GM18868 (cell line): ENCODE measurements at regions not wholly inside any gene's neighbourhood (a gene's known extent, or its start where the extent isn't known, plus 50 kb on each side); places are given as distances from the start of the nearest gene placed in this dataset.
"Not testable (repeated sequence)": the region's sequence is repeated elsewhere in the genome, so short reads cannot be mapped to it uniquely, and the experiment has no call there.

Source experiments
- ATAC-seq: cut with Tn5 transposase; IDR thresholded peaks from one replicate; pipeline ENCODE4 v1.9.1; 2021; ENCODE audit warnings: mild to moderate bottlenecking, moderate library complexity; ENCODE audit not compliant: unreplicated experiment

DNA sequence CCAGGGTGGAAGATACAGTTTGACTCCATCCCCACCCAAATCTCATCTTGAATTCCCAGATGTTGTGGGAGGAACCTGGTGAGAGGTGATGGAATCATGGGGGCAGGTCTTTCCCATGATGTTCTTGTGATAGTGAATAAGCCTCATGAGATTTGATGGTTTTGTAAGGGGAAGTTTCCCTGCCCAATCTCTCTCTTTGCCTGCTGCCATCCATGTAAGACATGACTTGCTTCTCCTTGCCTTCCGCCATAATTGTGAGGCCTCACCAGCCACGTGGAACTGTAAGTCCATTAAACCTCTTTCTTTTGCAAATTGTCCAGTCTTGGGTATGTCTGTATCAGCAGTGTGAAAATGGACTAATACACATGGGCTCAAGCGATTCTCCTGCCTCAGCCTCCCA, 59.4 kb upstream of the LHX5 start:
- ATAC-seq = not testable (repeated sequence)

DNA sequence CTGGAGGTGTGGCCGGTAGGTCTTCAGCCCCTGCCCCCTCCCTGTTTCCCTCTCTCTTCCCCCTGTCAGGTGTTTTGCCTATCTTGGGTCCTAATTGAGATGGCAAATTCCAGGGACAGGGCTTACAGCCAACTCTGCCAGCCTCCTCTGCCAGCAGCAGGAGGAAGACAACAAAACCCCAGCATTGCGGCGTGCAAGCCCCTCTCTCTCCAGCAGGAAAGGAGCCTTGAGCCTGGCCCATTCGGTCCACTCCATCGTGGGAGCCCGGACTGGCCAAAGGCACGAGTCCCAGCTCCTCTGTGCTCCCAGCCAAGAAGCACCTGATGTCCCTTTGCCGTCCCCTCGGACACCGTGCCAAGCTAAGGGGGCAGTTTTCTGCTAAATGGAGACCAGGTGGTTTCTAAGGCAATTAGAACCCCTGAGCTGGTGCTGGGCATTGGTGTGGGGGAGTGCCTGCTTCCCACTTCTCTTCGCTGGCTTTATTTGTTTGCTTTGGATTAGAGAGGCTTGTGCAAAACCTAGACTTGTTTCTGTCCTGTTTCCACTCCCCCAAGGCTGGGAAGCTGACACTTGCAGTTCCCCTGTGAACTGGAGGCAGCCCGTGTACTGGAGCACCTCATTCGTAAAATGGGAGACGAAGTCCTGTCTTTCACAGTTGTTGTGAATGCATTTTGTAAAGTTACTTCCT, 57.1 kb upstream of the LHX5 start:
- no peak for ATAC-seq

DNA sequence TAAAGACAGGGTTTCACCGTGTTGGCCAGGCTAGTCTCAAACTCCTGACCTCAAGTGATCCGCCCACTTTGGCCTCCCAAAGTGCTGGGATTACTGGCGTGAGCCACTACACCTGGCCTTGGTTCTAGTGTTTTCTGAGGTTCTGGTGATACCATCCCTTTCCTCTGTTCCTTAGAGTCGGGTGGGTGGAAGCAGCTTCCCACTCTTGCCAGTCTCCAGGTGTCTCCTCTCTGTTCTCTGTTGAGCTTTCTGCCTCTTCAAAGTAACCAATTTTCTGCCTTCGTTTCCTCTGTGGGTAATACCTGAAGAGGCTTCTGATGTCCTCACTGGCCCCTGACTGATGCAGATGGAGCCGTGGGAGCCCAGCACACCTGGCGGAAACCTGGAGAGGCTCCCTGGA, 53.4 kb upstream of the LHX5 start:
- no peak for ATAC-seq

DNA sequence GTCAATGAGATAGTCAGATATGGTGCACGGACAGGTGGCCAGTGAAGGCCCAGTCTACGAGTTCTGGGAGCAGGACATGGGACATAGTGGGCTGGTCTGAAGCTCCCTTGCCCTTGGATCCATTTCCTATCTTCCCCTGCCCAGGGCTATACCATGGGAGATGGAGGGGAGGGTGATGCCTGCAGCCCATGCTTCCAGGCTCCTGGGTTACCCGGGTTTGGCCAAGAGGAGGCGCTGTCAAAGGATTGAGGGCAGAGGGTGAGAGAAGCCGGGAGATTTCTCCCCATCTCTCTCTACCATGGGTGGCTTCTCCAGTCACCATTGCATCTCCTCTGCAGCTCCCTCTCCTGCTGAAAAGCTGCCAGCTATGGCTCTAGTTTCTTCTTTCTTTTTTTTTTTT, 52.8 kb upstream of the LHX5 start:
- ATAC-seq = no peak

DNA sequence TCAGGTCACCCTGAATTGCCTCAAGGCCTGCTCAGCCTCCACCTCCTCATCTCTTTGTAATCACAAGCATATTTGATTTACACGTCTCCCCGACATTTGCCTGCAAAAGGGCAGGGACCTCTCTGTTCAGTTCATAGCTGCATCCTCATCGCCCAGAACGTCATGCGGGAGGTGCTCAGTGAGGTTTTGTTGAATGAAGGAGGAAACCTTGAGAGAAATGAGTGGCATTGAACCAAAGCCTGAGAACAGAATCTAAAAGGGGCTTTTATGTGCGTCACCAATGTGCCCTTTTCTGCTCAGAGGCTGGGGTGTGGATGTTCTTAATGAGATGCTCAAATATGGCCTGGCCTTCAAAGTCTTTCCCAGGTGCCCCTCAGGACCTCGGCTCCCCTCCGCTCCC, 50.0 kb upstream of the LHX5 start:
- no peak for ATAC-seq
